ENCODE measurements at regions not wholly inside any gene's neighbourhood (a gene's known extent, or its start where the extent isn't known, plus 50 kb on each side); places are given as distances from the start of the nearest gene placed in this dataset.
"Not testable (repeated sequence)": the region's sequence is repeated elsewhere in the genome, so short reads cannot be mapped to it uniquely, and the experiment has no call there.

DNA sequence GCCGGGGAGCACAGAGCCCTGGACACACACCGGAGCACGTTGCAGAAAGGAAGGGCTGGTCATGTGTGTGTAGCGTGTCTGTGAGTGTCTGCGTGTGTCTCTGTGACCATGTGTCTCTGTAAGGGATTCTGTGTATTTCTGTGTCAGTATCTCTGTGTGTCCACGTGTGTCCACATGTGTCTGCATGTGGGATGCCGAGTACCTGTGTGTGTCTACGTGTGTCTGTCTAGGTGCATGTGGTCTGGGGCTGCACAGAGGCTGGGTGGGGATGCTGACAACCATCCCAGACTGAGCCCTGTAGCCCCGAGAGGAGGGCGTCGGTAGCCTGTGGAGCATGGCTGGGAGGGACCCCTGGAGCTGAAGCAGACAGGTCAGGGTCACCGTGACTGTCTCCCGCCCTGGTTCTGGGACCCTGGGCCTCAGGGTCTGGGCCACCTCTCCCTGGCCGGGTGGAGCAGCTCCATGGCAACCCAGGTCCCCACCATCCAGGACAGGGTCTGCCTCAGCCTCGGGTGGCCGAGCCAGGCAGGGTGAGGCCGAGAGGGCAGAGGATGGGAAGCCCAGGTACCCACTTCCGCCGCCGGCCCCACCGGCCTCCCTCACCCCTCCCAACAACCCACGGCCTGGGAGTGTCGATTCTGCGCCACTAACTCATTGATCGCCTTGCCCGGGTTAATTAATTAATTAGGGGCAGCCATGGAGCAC lies 122.7 kb downstream of the FAM53A start:
- DNase-seq (ENCODE audit: low read depth in 1 of 2, low spot score in 1 of 2), result no peak

GRCh38 chr4:1559896-1560650 lies 124.0 kb downstream of the FAM53A start:
- DNase-seq (ENCODE audit: low read depth in 1 of 2, low spot score in 1 of 2), result no peak

GRCh38 chr4:1558205-1558604 lies 125.9 kb downstream of the FAM53A start:
- DNase-seq (ENCODE audit: low read depth in 1 of 2, low spot score in 1 of 2), result no peak

DNA sequence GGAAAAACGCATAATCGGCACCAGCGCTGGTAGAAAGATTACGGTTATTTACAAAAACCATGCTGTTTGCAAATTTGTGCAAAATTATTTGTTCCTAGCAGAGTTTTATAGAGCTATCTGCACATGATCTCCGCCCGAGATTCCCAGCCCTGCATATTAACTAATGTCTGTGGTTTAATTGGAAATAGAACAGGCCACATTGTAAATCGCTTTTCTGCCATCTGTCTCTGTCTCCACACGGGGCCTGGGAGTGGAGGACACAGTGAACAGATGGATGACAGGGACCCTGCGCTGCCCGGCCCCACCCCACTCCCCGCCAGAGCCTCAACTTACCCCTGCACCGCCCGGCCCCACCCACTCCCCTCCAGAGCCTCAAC lies 126.9 kb downstream of the FAM53A start:
- no peak for DNase-seq (ENCODE audit: low read depth in 1 of 2, low spot score in 1 of 2)

DNA sequence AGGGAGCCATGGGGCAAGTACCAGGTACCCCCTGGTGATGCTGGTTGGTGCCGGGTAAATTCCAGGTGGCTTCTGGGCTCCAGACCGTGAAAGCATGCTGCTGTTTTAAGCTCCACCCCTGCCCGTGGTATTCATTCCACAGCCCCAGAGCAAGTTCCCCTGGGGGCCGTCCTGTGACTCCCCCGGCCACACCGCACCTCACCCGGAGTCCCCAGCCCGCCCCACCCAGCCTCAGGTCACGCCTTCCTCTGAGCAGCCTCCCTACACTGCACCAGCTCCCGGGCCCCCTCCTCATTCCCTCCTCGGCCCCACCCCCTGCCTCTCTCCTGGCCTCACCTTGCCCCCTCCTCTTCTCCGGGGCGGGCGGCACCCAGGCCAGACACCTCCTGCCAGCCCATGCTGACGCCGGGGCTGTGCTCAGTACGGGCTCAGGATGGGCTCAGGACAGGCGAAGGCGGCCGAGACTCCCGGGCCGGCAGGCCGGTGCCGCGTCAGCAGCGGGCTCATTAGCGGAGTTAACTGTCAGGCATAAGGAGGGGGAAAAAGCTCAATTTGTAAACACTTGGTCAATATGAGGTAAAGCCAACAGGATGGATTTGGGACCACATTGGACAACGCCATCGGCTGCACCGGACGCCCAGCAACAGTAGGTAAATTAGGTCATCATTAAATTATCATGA lies 127.4 kb downstream of the FAM53A start:
- no peak for DNase-seq (ENCODE audit: low read depth in 1 of 2, low spot score in 1 of 2)

DNA sequence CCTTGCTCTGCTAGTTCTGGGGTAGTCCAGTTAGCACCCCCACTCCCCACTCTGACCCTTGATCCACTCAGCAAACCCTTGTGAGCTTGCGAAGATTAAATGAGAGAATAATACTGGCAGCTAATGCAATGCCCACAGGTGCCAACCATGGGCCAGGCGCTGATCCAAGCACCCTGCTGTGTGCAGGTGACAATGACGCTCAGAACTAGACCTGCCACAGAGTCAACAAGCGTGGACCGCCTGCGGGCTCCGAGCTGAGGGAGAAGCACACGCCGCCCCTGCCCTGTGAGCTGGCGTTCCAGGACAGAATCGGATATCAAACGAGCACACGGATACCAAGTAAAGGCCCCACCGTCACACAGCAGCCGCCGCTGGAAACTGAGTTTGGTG lies 129.2 kb downstream of the FAM53A start:
- no peak for DNase-seq (ENCODE audit: low read depth in 1 of 2, low spot score in 1 of 2)

DNA sequence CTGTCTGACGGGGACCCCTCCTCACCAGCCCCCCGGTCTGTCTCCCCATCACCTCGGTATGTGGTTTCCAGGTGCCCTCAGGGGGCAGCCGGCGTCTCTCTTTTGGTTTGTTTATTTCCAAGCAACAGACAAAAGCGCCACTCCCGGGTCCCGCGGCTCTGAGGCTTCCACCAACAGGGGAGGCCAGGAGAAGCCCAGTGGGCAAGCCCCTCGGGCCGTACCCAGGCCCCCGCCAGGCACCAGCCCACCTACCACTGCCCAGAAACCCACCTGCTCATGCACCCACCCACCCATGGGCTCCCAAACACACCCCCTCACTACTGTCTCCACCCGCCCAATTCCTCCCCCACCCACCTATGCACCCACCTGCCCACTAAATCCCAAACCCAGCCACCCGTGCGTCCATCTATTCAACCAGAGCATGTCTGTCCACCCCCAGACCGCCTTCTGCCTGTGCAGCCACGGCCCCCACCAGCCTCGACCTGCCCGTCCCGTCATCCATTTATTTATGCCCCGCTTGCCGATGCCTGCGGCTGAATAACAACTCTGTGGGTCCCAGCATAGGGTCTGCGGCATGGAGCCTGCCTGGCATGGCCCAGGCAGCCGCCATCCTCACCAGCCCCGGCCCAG lies 129.8 kb downstream of the FAM53A start:
- no peak for DNase-seq (ENCODE audit: low read depth in 1 of 2, low spot score in 1 of 2)

DNA sequence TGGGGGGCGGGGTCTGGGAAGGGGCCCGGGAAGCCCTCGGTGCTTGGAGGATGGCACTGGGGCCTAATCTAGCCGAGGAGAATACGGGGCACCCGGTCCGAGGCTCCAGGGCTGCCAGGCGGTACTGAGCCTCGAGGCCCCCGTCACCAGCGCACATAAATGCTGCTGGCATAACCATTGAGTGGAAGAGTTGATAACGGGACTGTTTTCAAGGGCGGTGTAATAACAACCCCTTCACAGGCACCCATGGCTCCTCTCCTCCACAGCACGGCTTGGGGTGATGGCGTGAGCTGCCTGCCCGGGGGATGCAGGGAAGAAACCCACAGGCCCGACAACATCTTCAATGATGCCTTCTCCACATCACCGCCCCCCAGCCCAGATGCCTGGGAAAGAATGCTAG lies 130.7 kb downstream of the FAM53A start:
- DNase-seq (ENCODE audit: low read depth in 1 of 2, low spot score in 1 of 2), result no peak

GRCh38 chr4:1552451-1552850 lies 131.7 kb downstream of the FAM53A start:
- DNase-seq (ENCODE audit: low read depth in 1 of 2, low spot score in 1 of 2), result no peak

DNA sequence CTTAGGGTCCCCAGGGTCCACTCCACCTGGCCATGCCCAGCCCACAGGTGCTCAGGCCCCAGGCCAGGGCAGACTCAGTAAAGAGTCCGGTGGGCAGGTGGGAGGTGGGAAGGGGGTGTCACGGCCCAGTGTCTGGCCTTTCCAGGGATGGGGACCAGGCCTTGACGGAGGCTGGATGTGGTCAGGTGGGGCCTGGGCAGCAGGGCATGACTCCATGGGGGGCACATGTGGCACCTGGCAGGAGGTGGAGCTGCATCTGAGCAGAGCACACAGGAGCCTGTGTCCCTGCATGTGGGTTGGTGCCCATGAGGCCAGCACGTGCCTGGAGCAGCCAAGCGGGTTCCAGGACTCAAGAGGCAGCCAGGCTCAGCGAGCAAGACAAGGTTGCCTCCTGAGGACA lies 132.9 kb downstream of the FAM53A start:
- DNase-seq (ENCODE audit: low read depth in 1 of 2, low spot score in 1 of 2), result no peak

- no peak for DNase-seq (ENCODE audit: low read depth in 1 of 2, low spot score in 1 of 2)
Measured at GRCh38 chr4:1550122-1551070, 133.7 kb downstream of the FAM53A start.

DNA sequence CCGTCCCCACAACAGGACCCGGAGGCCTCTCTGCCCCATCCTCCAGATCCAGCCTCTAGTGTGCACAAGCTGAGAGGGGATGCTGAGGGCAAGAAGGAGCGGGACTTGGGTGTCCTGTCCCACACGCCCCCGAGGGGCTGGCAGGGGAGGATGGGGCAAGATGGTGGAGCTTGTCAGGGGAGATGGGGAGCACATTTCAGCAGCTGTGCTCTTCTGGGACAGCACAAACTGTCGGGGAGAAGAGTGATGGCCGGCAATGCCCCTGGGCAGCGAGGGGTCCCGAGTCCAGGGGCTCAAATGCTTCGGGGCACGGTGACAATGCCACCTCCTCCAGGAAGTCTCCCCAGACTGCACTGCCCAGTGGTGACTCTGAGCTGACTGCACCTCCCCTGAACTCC lies 134.5 kb downstream of the FAM53A start:
- no peak for DNase-seq (ENCODE audit: low read depth in 1 of 2, low spot score in 1 of 2)

DNA sequence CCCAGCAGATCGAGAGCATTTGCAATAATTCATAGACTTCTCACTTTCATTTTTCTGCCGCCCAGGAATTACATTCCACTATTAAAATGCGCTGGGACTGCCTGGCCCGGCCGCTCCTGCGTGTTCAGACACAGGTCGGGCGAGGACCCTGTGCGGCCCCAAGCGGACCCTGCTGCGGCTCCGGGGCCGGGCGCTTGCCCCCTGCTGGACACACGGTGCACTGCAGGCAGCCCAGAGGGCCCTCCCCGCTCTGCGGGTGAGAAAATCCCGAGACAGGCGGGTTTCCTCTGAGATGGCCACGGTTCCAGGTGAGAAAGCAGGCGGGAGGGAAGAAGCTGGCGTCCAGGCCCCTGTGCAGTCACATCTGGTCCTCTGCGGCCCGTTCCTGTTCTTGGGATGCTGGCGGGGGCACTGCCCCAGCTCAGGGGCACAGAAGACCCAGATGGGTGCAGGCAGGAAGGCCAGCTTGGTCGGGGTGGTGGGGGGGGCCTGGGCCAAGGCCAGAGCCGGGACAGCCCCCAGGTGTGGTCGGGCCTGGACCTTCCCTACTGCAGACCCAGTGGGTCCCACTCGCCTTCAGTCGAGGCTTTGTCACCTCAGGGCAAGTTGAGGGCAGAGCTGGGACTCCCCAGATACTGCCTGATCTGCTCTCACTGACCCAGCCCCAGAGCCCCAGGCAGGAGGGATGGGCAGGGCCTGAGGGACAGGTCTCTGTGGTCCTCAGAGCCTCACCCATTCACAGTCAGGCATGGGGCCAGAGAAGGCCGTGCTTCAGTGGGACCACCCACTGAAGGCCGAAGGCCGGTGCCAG lies 135.1 kb downstream of the FAM53A start:
- DNase-seq (ENCODE audit: low read depth in 1 of 2, low spot score in 1 of 2), result peak; percentile 41 to 43

DNA sequence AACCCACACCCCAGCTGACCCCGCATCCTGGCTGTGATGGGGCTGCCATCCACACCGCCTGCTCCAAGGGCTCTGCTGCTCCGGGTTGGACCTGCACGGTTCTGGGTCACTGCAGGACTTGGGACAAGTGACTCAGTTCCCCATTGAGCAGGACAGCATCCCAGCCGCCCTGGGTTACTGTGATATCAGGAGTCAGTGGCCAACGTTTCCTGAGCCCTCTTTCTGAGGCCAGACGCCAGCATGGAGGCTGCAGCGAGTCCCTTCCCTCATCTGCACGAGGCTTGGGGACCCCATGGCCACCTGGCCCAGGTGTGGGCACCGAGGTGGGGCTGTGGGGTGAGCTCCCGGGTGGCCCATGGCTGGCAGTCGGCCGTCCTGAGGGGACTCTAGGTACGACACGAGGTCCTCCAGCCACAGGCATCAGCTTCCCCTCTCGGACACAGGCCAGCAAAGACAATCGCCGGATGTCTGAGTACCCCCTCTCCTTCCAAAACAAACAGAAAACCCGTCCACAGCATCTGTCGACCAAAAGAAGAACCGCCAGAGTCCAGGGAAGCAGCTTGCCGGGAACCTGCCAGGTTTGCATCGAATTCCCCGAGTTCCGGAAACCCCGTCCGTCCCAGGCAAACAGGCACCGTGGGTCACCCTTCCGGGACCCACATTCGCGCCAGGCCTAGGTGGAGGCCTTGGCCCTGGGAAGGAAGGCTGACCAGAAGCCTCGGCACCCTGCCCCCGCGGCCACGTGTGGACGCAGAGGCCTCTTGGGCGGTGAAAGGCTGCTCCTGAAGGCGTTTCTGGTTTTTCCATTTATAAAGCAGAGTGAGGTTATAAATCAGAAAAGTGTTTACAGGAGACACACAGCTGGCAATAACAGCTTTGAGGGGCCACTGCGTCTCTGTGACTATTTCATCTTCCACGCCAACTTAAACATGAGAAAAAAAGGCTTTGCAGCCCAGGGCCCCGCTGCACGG lies 136.0 kb downstream of the FAM53A start:
- DNase-seq (ENCODE audit: low read depth in 1 of 2, low spot score in 1 of 2), result no peak

DNA sequence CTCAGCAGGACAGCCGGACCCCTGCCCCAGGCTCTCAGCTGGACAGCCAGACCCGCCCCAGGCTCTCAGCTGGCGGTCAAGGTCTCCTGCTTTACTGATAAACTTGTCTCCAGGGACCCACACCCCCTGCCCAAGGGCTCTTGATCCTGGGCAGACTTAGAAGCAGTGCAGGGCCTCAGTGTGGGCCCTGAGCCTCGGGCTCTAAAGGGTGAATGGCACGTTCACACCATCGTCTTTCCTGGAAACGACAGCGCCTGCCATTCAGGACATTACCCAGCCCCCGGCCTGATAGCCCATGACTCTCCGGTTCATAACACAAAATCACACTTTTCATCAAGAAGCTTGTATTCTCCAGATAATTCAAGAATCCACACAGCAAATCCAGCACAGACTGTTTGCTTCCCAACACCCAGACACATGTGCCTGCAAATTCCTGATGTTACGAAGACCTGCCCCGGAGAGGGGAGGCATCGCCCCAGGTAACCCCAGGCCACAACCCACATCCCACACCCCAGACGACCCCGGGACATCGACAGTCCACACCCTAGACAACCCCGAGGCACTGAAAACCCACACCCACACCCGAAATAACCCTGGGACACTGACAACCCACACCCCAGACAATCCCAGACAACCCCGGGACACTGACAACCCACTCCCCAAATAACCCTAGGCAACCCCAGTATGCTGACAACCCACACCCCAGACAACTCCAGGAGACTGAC lies 136.8 kb downstream of the FAM53A start:
- DNase-seq (ENCODE audit: low read depth in 1 of 2, low spot score in 1 of 2), result no peak

DNA sequence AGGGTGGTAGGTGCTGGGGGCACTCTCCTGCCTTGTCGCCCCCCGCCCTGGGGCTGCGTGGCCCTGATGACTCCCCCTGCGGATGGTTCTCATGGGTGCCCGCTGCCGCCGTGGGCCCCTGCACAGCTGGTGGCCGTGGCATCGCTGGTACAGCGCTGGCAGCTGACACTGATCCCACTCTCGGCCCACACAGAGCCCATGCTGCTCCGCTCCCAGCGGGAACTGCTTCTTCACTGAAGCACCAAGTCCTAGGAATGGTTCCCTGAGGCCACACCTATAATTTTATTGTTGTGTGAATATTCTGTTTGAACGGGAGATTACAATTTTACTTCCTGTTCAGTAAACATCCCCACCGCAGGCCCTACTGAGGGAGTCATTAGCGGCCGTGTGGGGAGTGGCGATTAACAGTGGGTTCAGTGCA lies 138.6 kb upstream of the NKX1-1 start:
- DNase-seq (ENCODE audit: low read depth in 1 of 2, low spot score in 1 of 2), result no peak

DNA sequence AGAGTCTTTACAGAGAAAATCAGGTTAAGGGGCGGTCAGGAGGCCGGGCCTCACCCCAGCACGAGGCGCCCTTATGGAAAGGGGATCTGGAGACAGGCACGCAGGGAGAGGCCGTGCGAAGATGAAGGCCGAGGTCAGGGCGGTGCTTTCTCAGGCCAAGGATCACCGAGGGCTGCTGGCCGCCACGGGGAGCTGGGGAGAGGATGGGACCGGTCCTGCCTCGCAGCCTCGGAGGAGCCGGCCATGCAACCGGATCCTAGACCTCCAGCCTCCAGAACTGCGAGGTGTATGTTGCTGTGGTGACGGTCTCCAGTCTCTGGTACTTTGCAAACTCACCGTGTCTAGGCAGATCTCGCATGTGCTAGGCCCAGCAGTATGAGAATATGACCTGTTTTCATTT lies 138.2 kb upstream of the NKX1-1 start:
- DNase-seq (ENCODE audit: low read depth in 1 of 2, low spot score in 1 of 2), result not testable (repeated sequence)

- no peak for DNase-seq (ENCODE audit: low read depth in 1 of 2, low spot score in 1 of 2)
Measured at GRCh38 chr4:1543976-1544375, 137.7 kb upstream of the NKX1-1 start.
